Testis (tissue), 2 donors: ENCODE measurements at regions not wholly inside any gene's neighbourhood (a gene's known extent, or its start where the extent isn't known, plus 50 kb on each side); places are given as distances from the start of the nearest gene placed in this dataset.

Source experiments
- DNase-seq: peaks from one replicate; pipeline ENCODE4 v3.0.0-alpha.2; 2019
- H3K27ac ChIP-seq, 2 donors: fragments of 200-600 bp; sonication (generic); one replicate each; pipeline ENCODE4 v1.5.1; 2019
- H3K27me3 ChIP-seq: fragments of 200-600 bp; sonication (generic); one replicate; pipeline ENCODE4 v1.5.1; 2019
- H3K36me3 ChIP-seq: fragments of 200-600 bp; sonication (generic); one replicate; pipeline ENCODE4 v1.5.1; 2017; ENCODE audit warnings: low read depth; ENCODE audit errors: missing control alignments
- H3K4me1 ChIP-seq: fragments of 200-600 bp; sonication (generic); one replicate; pipeline ENCODE4 v1.5.1; 2019
- H3K4me3 ChIP-seq, 2 donors: fragments of 200-600 bp; sonication (generic); one replicate each; pipeline ENCODE4 v1.5.1; 2017 to 2019
- H3K9me3 ChIP-seq: fragments of 200-600 bp; sonication (generic); one replicate; pipeline ENCODE4 v1.5.1; 2017
- POLR2A ChIP-seq: fragments of 450-650 bp; IDR thresholded peaks from one replicate; pipeline ENCODE4 v1.6.1; 2017; ENCODE audit warnings: antibody characterized with exemption, mild to moderate bottlenecking, moderate library complexity
- WGBS, 2 donors: methylation state at CpG; one replicate each; pipeline ENCODE4 v1.1.5; 2018; 5-methylcytosine and 5-hydroxymethylcytosine counted together
- intact Hi-C: fragments of 100-400 bp; cut with DNase I; formaldehyde crosslinking; loops from one replicate; pipeline ENCODE4 v1.15.1; 2023; ENCODE audit warnings: low total_unique reads
- small RNA-seq, 2 donors: library from RNA; depleted of rRNA; stranded (forward); fragments of <200 nt; gene quantifications; one replicate each; pipeline ENCODE3, GENCODE V24; 2016
- TF ChIP-seq, protein P1 (sequence below), 3 experiments: fragments of 450-650 bp in 2 of 3; fragments of 200-600 bp in 1 of 3; sonication (generic) in 1 of 3; IDR thresholded peaks; one replicate each; pipeline ENCODE4 v1.5.1; 2016 to 2019; ENCODE audit warnings: antibody characterized with exemption in 3 of 3, mild to moderate bottlenecking in 2 of 3, moderate library complexity in 1 of 3

DNA sequence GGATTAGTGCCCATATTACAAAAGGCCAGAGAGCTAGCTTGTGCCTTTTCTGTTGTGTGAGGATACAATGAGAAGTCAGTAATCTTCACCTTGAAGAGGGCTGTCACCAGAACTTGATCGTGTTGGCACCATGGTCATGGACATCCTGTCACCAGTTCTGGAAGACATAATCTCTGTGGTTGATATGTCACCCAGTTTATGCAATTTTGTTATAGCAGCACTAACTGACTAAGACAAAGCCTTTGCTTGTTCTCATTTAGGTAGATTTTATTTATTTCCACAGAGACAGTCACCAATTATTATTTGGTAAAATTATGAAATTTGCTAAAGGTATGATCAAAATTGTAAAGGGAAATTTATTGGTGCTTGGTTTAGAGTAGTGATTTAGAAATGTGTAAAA is 308.8 kb upstream of the CPXCR1 start:
- no peaks in the 10 kb centered on the region for H3K27me3 ChIP-seq
- no peak overlapping the region for H3K4me3 ChIP-seq
- TF ChIP-seq, protein P1, sequence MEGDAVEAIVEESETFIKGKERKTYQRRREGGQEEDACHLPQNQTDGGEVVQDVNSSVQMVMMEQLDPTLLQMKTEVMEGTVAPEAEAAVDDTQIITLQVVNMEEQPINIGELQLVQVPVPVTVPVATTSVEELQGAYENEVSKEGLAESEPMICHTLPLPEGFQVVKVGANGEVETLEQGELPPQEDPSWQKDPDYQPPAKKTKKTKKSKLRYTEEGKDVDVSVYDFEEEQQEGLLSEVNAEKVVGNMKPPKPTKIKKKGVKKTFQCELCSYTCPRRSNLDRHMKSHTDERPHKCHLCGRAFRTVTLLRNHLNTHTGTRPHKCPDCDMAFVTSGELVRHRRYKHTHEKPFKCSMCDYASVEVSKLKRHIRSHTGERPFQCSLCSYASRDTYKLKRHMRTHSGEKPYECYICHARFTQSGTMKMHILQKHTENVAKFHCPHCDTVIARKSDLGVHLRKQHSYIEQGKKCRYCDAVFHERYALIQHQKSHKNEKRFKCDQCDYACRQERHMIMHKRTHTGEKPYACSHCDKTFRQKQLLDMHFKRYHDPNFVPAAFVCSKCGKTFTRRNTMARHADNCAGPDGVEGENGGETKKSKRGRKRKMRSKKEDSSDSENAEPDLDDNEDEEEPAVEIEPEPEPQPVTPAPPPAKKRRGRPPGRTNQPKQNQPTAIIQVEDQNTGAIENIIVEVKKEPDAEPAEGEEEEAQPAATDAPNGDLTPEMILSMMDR (IDR thresholded peaks at IDR 0.05): no peak
- TF ChIP-seq POLR2A: no peak
- H3K4me1 ChIP-seq: no peaks in the 10 kb centered on the region
- no peaks in the 10 kb centered on the region for H3K36me3 ChIP-seq
- intact Hi-C loops: no loop called here
- H3K27ac ChIP-seq: no peak overlapping the region
- H3K9me3 ChIP-seq: no peaks in the 10 kb centered on the region
- 80 to 90% methylated on average over 1 of the region's 1 CpG for WGBS, 2 donors
- DNase-seq: no peak

DNA sequence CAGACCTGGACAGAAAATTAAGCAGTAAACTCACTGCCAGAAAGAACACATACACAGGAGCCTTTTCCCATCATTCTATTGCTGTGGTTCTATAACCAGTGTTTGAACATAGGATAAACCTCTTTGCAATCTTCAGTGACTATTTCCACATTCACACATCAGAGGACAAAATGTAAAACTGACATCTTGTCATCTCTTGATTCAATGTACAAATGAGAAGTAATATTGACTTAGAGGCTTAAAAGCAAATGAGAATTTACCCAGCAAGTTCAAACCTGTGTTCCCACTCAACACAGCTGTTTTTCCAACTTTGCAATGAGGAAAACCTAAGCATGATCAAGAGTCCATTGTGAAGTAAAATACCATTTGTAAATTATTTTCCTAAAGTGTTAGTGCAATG is 307.1 kb upstream of the CPXCR1 start:
- no peak for TF ChIP-seq POLR2A
- TF ChIP-seq, protein P1 (IDR thresholded peaks at IDR 0.05): no peak
- H3K4me3 ChIP-seq: no peak overlapping the region
- no peaks in the 10 kb centered on the region for H3K36me3 ChIP-seq
- H3K27ac ChIP-seq: no peak overlapping the region
- H3K4me1 ChIP-seq: no peaks in the 10 kb centered on the region
- no peak for DNase-seq
- no peaks in the 10 kb centered on the region for H3K9me3 ChIP-seq
- intact Hi-C loops: no loop called here
- no peaks in the 10 kb centered on the region for H3K27me3 ChIP-seq

Small RNA genes lying in the stretch of these regions (small RNA-seq; reads per million reads assigned to genes)
- gene AL929325.1 (0.18 to 0.28 reads per million in 2 donors), gene RF01225 (0 reads per million in 2 donors)
